Naive thymus-derived CD4-positive, alpha-beta T cell (primary cell): ENCODE measurements at regions not wholly inside any gene's neighbourhood (a gene's known extent, or its start where the extent isn't known, plus 50 kb on each side); places are given as distances from the start of the nearest gene placed in this dataset.

Experiments
- ATAC-seq: fragments of 150-1000 bp; cut with Tn5 transposase; 2 replicates; pipeline ENCODE4 v1.10.0; 2021; ENCODE audit warnings: mild to moderate bottlenecking, moderate library complexity
- CTCF ChIA-PET: fragments of 350-600 bp; sonication (Branson Sonifier 250); formaldehyde crosslinking; loops from one replicate; lab custom pipeline; 2021; ENCODE audit warnings: antibody characterized with exemption; lab: Charles Lee
- POLR2A ChIA-PET: fragments of 350-600 bp; sonication (Branson Sonifier 250); formaldehyde crosslinking; loops from one replicate; lab custom pipeline; 2021; ENCODE audit warnings: antibody characterized with exemption, inconsistent platforms; lab: Charles Lee
- DNase-seq, 9 donors: peaks; one replicate each; pipeline versions ENCODE4 v3.0.0 to v3.0.0-alpha.2; 2020 to 2022; ENCODE audit warnings: mixed read lengths in 1 of 9
- H3K27ac ChIP-seq: one replicate; pipeline ENCODE4 v1.7.0; 2013; ENCODE audit warnings: mild to moderate bottlenecking, low read depth, low read length, moderate library complexity
- H3K27me3 ChIP-seq, 2 donors: one replicate each; pipeline ENCODE4 v1.7.0; 2013; ENCODE audit warnings: low read length in 2 of 2, mild to moderate bottlenecking in 2 of 2, moderate library complexity in 2 of 2; ENCODE audit not compliant: control insufficient read depth in 2 of 2, insufficient read depth in 2 of 2
- H3K36me3 ChIP-seq, 3 experiments: 1 replicate in 2 of 3; 2 replicates in 1 of 3; pipeline ENCODE4 v1.7.0; 2013; ENCODE audit warnings: low read length in 3 of 3, mild to moderate bottlenecking in 3 of 3, moderate library complexity in 1 of 3; ENCODE audit not compliant: insufficient read depth in 3 of 3, control insufficient read depth in 2 of 3
- H3K4me1 ChIP-seq, 2 donors: one replicate each; pipeline ENCODE4 v1.7.0; 2013; ENCODE audit warnings: low read length in 2 of 2, mild to moderate bottlenecking in 2 of 2, moderate library complexity in 1 of 2; ENCODE audit not compliant: control insufficient read depth in 2 of 2, insufficient read depth in 2 of 2
- H3K4me3 ChIP-seq: 2 replicates; pipeline ENCODE4 v1.7.0; 2013; ENCODE audit warnings: mild to moderate bottlenecking, low read length
- H3K9me3 ChIP-seq, 3 experiments: 1 replicate in 2 of 3; 2 replicates in 1 of 3; pipeline ENCODE4 v1.7.0; 2013; ENCODE audit warnings: low read length in 3 of 3; ENCODE audit not compliant: control insufficient read depth in 2 of 3
- H3K27ac Mint-ChIP-seq, 9 donors: one replicate each; pipeline ENCODE4 v1.8.0; 2020 to 2022; ENCODE audit warnings: mixed read lengths in 9 of 9, mild to moderate bottlenecking in 8 of 9, moderate library complexity in 5 of 9, inconsistent platforms in 2 of 9
- H3K27me3 Mint-ChIP-seq, 5 donors: one replicate each; pipeline ENCODE4 v1.8.0; 2021 to 2022; ENCODE audit warnings: mixed read lengths in 5 of 5, mild to moderate bottlenecking in 1 of 5
- H3K36me3 Mint-ChIP-seq, 5 donors: one replicate each; pipeline ENCODE4 v1.8.0; 2020 to 2022; ENCODE audit warnings: mixed read lengths in 5 of 5, mild to moderate bottlenecking in 3 of 5, inconsistent platforms in 1 of 5
- H3K4me1 Mint-ChIP-seq, 7 donors: one replicate each; pipeline ENCODE4 v1.8.0; 2020 to 2022; ENCODE audit warnings: mixed read lengths in 7 of 7, mild to moderate bottlenecking in 3 of 7, inconsistent platforms in 1 of 7
- H3K4me3 Mint-ChIP-seq, 10 donors: one replicate each; pipeline ENCODE4 v1.8.0; 2020 to 2022; ENCODE audit warnings: mild to moderate bottlenecking in 10 of 10, mixed read lengths in 10 of 10, moderate library complexity in 6 of 10, inconsistent platforms in 2 of 10
- H3K9me3 Mint-ChIP-seq, 11 donors: one replicate each; pipeline ENCODE4 v1.8.0; 2020 to 2022; ENCODE audit warnings: mixed read lengths in 11 of 11, mild to moderate bottlenecking in 4 of 11, inconsistent platforms in 1 of 11, moderate library complexity in 1 of 11
- intact Hi-C, 2 donors: fragments of 100-400 bp; cut with micrococcal nuclease; formaldehyde crosslinking; loops; one replicate each; pipeline ENCODE4 v1.15.1; 2023

- Mint-ChIP-seq H3K36me3 (peaks cover 0 to 11% (median 0%) of the 10 kb centered on the region in 5 donors), H3K4me3 (no peak overlapping the region), H3K9me3 (peaks cover 0 to 2% (median 0%) of the 10 kb centered on the region in 11 donors), H3K27ac (no peak overlapping the region), H3K4me1 (no peaks in the 10 kb centered on the region), H3K27me3 (no peaks in the 10 kb centered on the region)
- ATAC-seq (no peak), DNase-seq (no peak)
- no peaks in the 10 kb centered on the region for H3K27me3 ChIP-seq
- no peaks in the 10 kb centered on the region for H3K4me1 ChIP-seq
- no peaks in the 10 kb centered on the region for H3K36me3 ChIP-seq
- intact Hi-C loops: no loop called here
- H3K4me3 ChIP-seq: no peak overlapping the region
- ChIA-PET CTCF (no interaction called here), POLR2A (no interaction called here)
- no peak overlapping the region for H3K27ac ChIP-seq
- no peaks in the 10 kb centered on the region for H3K9me3 ChIP-seq
These were observed 109.4 kb downstream of the DISP1 start for GRCh38 chr1:222924136-222924706.

- H3K4me1 Mint-ChIP-seq: no peaks in the 10 kb centered on the region
- H3K27ac Mint-ChIP-seq: no peak overlapping the region
- H3K36me3 Mint-ChIP-seq: peaks cover 0 to 8% (median 0%) of the 10 kb centered on the region in 5 donors
- Histone ChIP-seq H3K27ac (no peak overlapping the region), H3K4me1 (no peaks in the 10 kb centered on the region), H3K9me3 (no peaks in the 10 kb centered on the region), H3K36me3 (no peaks in the 10 kb centered on the region), H3K27me3 (no peaks in the 10 kb centered on the region), H3K4me3 (no peak overlapping the region)
- DNase-seq (no peak), ATAC-seq (no peak)
- no peaks in the 10 kb centered on the region for H3K27me3 Mint-ChIP-seq
- intact Hi-C loops: no loop called here
- no peak overlapping the region for H3K4me3 Mint-ChIP-seq
- peaks cover 0 to 1% (median 0%) of the 10 kb centered on the region in 11 donors for H3K9me3 Mint-ChIP-seq
- ChIA-PET CTCF (no interaction called here), POLR2A (no interaction called here)
These were observed 111.7 kb downstream of the DISP1 start for GRCh38 chr1:222926566-222926965.

GRCh38 chr1:222927031-222927430 is 112.2 kb downstream of the DISP1 start:
- Mint-ChIP-seq H3K9me3 (peaks cover 0 to 1% (median 0%) of the 10 kb centered on the region in 11 donors), H3K27me3 (no peaks in the 10 kb centered on the region), H3K4me1 (no peaks in the 10 kb centered on the region), H3K36me3 (peaks cover 0 to 8% (median 0%) of the 10 kb centered on the region in 5 donors), H3K27ac (no peak overlapping the region), H3K4me3 (no peak overlapping the region)
- Histone ChIP-seq H3K4me3 (no peak overlapping the region), H3K4me1 (no peaks in the 10 kb centered on the region), H3K27me3 (no peaks in the 10 kb centered on the region), H3K36me3 (no peaks in the 10 kb centered on the region), H3K9me3 (no peaks in the 10 kb centered on the region), H3K27ac (no peak overlapping the region)
- ChIA-PET CTCF (no interaction called here), POLR2A (no interaction called here)
- intact Hi-C loops: no loop called here
- no peak for DNase-seq
- ATAC-seq: no peak

- Histone ChIP-seq H3K4me1 (no peaks in the 10 kb centered on the region), H3K9me3 (no peaks in the 10 kb centered on the region), H3K36me3 (no peaks in the 10 kb centered on the region), H3K27ac (no peak overlapping the region), H3K27me3 (no peaks in the 10 kb centered on the region), H3K4me3 (no peak overlapping the region)
- Mint-ChIP-seq H3K4me1 (no peaks in the 10 kb centered on the region), H3K4me3 (no peak overlapping the region), H3K9me3 (peaks cover 0 to 1% (median 0%) of the 10 kb centered on the region in 11 donors), H3K27me3 (no peaks in the 10 kb centered on the region), H3K27ac (no peak overlapping the region), H3K36me3 (peaks cover 0 to 8% (median 0%) of the 10 kb centered on the region in 5 donors)
- ATAC-seq (no peak), DNase-seq (no peak)
- intact Hi-C loops: loop anchor here in 1 of 2 donors (2.0 kb wide), 1 partner anchor 15 kb away; no protein-coding TSS in a partner anchor
- ChIA-PET POLR2A (no interaction called here), CTCF (no interaction called here)
These were observed 113.4 kb downstream of the DISP1 start for GRCh38 chr1:222928212-222928611.

- no peak overlapping the region for H3K27ac ChIP-seq
- Mint-ChIP-seq H3K4me3 (no peak overlapping the region), H3K36me3 (peaks cover 0 to 8% (median 0%) of the 10 kb centered on the region in 5 donors), H3K4me1 (peaks cover 0 to 2% (median 0%) of the 10 kb centered on the region in 7 donors), H3K27me3 (no peaks in the 10 kb centered on the region), H3K9me3 (peaks cover 0 to 1% (median 0%) of the 10 kb centered on the region in 11 donors), H3K27ac (no peak overlapping the region)
- H3K36me3 ChIP-seq: no peaks in the 10 kb centered on the region
- no peak for ATAC-seq
- H3K4me3 ChIP-seq: no peak overlapping the region
- no peaks in the 10 kb centered on the region for H3K27me3 ChIP-seq
- no peak for DNase-seq
- H3K4me1 ChIP-seq: no peaks in the 10 kb centered on the region
- CTCF ChIA-PET: no interaction called here
- no peaks in the 10 kb centered on the region for H3K9me3 ChIP-seq
- intact Hi-C loops: no loop called here
- POLR2A ChIA-PET: no interaction called here
These were observed 115.2 kb downstream of the DISP1 start for GRCh38 chr1:222930070-222930469.

- Mint-ChIP-seq H3K4me3 (no peak overlapping the region), H3K27me3 (no peaks in the 10 kb centered on the region), H3K9me3 (peaks cover 0 to 1% (median 0%) of the 10 kb centered on the region in 11 donors), H3K27ac (no peak overlapping the region), H3K4me1 (peaks cover 0 to 2% (median 0%) of the 10 kb centered on the region in 7 donors), H3K36me3 (peaks cover 0 to 6% (median 0%) of the 10 kb centered on the region in 5 donors)
- Histone ChIP-seq H3K27ac (no peak overlapping the region), H3K36me3 (no peaks in the 10 kb centered on the region), H3K4me1 (no peaks in the 10 kb centered on the region), H3K27me3 (no peaks in the 10 kb centered on the region), H3K9me3 (no peaks in the 10 kb centered on the region), H3K4me3 (no peak overlapping the region)
- ChIA-PET CTCF (no interaction called here), POLR2A (no interaction called here)
- ATAC-seq: no peak
- DNase-seq: no peak
- intact Hi-C loops: no loop called here
These were observed 116.2 kb downstream of the DISP1 start for GRCh38 chr1:222931023-222931422.

GRCh38 chr1:222933273-222933672 is 118.4 kb downstream of the DISP1 start:
- no peak overlapping the region for H3K27ac ChIP-seq
- intact Hi-C loops: no loop called here
- H3K4me1 ChIP-seq: no peaks in the 10 kb centered on the region
- no peak overlapping the region for H3K4me3 ChIP-seq
- Mint-ChIP-seq H3K4me3 (no peak overlapping the region), H3K27me3 (no peaks in the 10 kb centered on the region), H3K9me3 (no peaks in the 10 kb centered on the region), H3K27ac (no peak overlapping the region), H3K4me1 (peaks cover 0 to 3% (median 0%) of the 10 kb centered on the region in 7 donors), H3K36me3 (no peaks in the 10 kb centered on the region)
- H3K36me3 ChIP-seq: no peaks in the 10 kb centered on the region
- ChIA-PET CTCF (no interaction called here), POLR2A (no interaction called here)
- H3K9me3 ChIP-seq: no peaks in the 10 kb centered on the region
- DNase-seq (no peak), ATAC-seq (no peak)
- H3K27me3 ChIP-seq: no peaks in the 10 kb centered on the region
